Stomach smooth muscle (tissue), 2 donors: ENCODE measurements at regions not wholly inside any gene's neighbourhood (a gene's known extent, or its start where the extent isn't known, plus 50 kb on each side); places are given as distances from the start of the nearest gene placed in this dataset.
"Not testable (repeated sequence)": the region's sequence is repeated elsewhere in the genome, so short reads cannot be mapped to it uniquely, and the experiment has no call there.

Source experiments
- H3K27ac ChIP-seq: one replicate; pipeline ENCODE4 v1.7.0; 2013; ENCODE audit warnings: mild to moderate bottlenecking, low read length, inconsistent platforms
- H3K27me3 ChIP-seq, 2 donors: one replicate each; pipeline ENCODE4 v1.7.0; 2013; ENCODE audit warnings: low read length in 2 of 2; ENCODE audit not compliant: insufficient read depth in 2 of 2, control insufficient read depth in 1 of 2
- H3K36me3 ChIP-seq, 2 donors: one replicate each; pipeline ENCODE4 v1.7.0; 2013; ENCODE audit warnings: low read length in 2 of 2; ENCODE audit not compliant: control insufficient read depth in 2 of 2, insufficient read depth in 2 of 2
- H3K4me1 ChIP-seq: one replicate; pipeline ENCODE4 v1.7.0; 2013; ENCODE audit warnings: low read length; ENCODE audit not compliant: control insufficient read depth, insufficient read depth
- H3K4me3 ChIP-seq, 2 donors: one replicate each; pipeline ENCODE4 v1.7.0; 2013; ENCODE audit warnings: low read length in 2 of 2
- H3K9ac ChIP-seq, 2 donors: one replicate each; pipeline ENCODE4 v1.7.0; 2013; ENCODE audit warnings: low read length in 2 of 2, mild to moderate bottlenecking in 1 of 2
- H3K9me3 ChIP-seq, 2 donors: one replicate each; pipeline ENCODE4 v1.7.0; 2013; ENCODE audit warnings: low read length in 2 of 2; ENCODE audit not compliant: control insufficient read depth in 2 of 2
- donor health status: healthy.
- donor health status: Pancreatic carcinoma.

DNA sequence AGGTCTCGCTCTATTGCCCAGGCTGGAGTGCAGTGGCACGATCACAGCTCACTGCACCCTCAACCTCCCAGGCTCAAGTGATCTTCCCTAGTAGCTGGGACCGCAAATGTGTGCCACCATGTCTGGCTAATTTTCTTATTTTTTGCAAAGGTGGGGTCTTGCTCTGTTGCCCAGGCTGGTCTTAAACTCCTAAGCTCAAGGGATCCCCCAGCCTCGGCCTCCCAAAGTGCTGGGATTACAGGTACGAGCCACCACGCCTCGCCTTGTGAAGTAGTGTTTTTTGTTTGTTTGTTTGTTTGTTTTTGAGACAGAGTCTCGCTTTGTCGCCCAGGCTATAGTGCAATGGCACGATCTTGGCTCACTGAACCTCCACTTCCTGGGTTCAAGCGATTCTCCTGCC is 125.5 kb downstream of the HAUS1 start:
- H3K4me1 ChIP-seq, H3K36me3 ChIP-seq, H3K9ac ChIP-seq, H3K27ac ChIP-seq, H3K9me3 ChIP-seq, H3K27me3 ChIP-seq, H3K4me3 ChIP-seq: not testable (repeated sequence)

DNA sequence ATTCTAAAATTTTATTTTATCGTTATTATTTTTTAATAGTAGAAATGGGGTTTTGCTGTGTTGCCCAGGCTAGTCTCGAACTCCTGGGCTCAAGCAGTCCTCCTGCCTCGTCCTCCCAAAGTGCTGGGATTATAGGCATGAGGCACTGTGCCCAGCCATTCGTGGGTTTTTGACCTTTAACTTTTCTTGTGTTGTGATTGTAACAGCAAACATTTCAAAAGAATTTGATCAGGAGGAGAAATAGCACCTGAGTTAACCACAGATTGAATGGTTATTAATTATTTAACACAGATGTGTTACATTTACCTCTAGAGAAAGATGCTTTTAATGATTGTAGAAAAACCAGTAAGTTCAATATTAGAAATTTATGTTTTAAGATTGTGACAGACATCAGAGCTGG is 132.0 kb downstream of the HAUS1 start:
- H3K36me3 ChIP-seq, result peaks cover 0 to 3% of the 10 kb centered on the region in 2 donors
- H3K27me3 ChIP-seq, result no peaks in the 10 kb centered on the region
- H3K4me1 ChIP-seq, result no peaks in the 10 kb centered on the region
- H3K9me3 ChIP-seq, result no peaks in the 10 kb centered on the region
- H3K4me3 ChIP-seq, result no peak overlapping the region
- no peak overlapping the region for H3K9ac ChIP-seq
- H3K27ac ChIP-seq, result no peak overlapping the region

DNA sequence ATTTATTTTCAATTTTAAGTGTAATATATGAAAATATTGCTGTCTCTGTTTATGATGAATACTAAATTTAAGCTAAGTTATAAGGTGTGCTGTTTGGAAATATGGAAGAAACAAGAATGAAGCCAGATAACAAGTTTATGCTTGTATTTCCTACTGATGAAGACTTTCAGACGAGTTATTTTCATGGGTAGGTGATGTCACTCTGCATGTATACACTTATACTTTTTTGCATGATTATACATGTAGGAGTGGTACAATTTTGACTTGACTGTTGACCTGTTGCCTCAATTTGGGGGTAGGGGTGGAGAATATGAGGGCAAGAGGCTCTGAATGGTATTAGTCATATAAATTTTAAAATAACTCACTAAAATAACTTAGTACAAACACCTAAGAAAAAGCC is 133.7 kb downstream of the HAUS1 start:
- Histone ChIP-seq H3K4me1 (no peaks in the 10 kb centered on the region), H3K27ac (no peak overlapping the region), H3K27me3 (no peaks in the 10 kb centered on the region), H3K4me3 (no peak overlapping the region), H3K9ac (no peak overlapping the region), H3K9me3 (no peaks in the 10 kb centered on the region), H3K36me3 (peaks cover 0 to 3% of the 10 kb centered on the region in 2 donors)

DNA sequence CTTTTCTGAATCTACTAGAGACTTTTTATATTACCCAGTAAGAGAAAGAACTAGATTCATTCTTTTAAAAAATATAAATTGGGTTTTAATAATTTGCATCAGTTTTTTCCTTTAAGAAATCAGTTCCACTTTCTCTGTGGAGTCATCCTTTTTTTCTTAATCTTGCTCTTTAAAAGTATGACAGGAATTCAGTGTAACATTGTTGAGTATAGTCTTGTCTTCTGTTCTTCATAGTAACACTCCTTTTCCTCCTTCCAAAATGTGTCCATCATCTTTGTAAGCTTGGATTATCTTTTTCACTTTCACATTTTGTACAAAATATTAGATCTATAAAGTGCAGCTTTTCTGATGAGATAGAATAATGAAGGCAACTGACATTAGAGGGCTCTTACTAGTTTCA is 135.4 kb downstream of the HAUS1 start:
- no peaks in the 10 kb centered on the region for H3K4me1 ChIP-seq
- no peaks in the 10 kb centered on the region for H3K27me3 ChIP-seq
- H3K36me3 ChIP-seq, result peaks cover 0 to 3% of the 10 kb centered on the region in 2 donors
- no peak overlapping the region for H3K9ac ChIP-seq
- H3K4me3 ChIP-seq, result no peak overlapping the region
- no peaks in the 10 kb centered on the region for H3K9me3 ChIP-seq
- no peak overlapping the region for H3K27ac ChIP-seq

DNA sequence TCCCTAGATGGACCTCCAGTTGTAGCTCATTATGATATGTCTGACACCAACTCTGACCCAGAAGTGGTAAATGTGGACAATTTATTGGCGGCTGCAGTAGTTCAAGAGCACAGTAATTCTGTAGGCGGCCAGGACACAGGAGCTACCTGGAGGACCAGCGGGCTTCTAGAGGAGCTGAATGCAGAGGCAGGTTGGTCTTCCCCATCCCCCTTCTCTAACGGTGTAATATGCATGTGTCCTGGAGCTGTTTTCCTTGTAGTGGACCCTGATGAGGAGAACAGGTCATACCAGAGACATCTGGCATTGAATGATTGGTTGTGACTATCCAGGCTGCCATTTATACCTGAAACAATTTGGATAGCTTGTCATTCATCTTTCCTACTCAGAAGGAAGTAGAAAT is 135.8 kb downstream of the HAUS1 start:
- H3K4me3 ChIP-seq, result no peak overlapping the region
- no peak overlapping the region for H3K27ac ChIP-seq
- H3K9me3 ChIP-seq, result no peaks in the 10 kb centered on the region
- H3K4me1 ChIP-seq, result no peaks in the 10 kb centered on the region
- peaks cover 0 to 3% of the 10 kb centered on the region in 2 donors for H3K36me3 ChIP-seq
- H3K9ac ChIP-seq, result no peak overlapping the region
- no peaks in the 10 kb centered on the region for H3K27me3 ChIP-seq

DNA sequence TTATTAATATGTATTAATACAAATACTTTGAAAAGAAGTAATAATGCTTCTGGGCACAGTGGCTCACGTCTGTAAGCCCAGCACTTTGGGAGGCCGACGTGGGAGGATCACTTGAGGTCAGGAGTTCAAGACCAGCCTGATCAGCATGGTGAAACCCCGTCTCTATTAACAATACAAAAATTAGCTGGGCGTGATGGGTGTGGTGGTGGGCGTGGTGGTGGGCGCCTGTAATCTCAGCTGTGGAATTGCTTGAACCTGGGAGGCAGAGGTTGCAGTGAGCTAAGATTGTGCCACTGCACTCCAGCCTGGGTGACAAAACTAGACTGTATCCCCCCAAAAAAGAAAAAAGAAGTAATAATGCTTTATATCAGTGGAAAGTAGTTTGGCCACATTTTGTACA is 137.2 kb downstream of the HAUS1 start:
- H3K4me1 ChIP-seq, H3K27me3 ChIP-seq, H3K9me3 ChIP-seq, H3K27ac ChIP-seq, H3K4me3 ChIP-seq, H3K9ac ChIP-seq, H3K36me3 ChIP-seq: not testable (repeated sequence)

DNA sequence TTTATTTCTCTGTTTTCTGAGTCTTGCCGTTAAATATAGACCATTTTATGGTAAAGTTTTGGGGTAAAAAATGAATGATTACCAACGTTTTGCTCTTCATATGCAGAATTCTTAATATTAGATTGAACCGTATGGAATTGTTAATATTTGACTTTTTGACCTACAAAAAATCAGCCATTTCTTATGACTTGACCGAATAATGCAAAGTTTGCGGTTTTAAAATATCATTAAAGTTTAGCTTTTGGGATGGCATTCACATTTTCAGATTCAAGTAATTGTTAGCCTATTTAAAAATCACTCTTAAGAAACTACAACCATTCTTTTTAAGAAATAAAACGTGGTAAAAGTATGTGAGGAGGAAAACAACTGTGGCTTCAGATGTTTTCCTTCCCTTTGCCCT is 138.0 kb downstream of the HAUS1 start:
- no peak overlapping the region for H3K4me3 ChIP-seq
- H3K4me1 ChIP-seq, result no peaks in the 10 kb centered on the region
- no peak overlapping the region for H3K27ac ChIP-seq

DNA sequence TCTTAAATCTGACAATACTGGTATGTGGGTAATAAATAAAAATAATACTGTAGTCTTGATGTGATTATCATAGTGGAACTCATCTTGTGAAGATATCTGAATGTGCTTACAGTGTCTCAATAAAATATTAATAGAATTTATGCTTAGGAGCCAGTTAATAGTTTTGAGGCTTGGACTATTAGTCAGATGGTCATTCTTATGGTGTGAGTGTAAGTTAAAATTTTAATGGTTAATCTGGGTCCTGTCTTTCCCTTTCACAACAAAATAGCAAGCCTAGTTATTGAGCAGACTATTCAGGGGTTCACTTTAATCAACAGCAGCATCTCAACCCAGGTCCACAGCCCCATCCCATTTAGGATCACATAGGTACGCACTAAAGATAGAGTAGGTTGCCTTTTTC is 138.9 kb downstream of the HAUS1 start:
- no peaks in the 10 kb centered on the region for H3K9me3 ChIP-seq
- no peak overlapping the region for H3K4me3 ChIP-seq
- peaks cover 0 to 3% of the 10 kb centered on the region in 2 donors for H3K36me3 ChIP-seq
- H3K9ac ChIP-seq, result no peak overlapping the region
- no peaks in the 10 kb centered on the region for H3K4me1 ChIP-seq
- no peaks in the 10 kb centered on the region for H3K27me3 ChIP-seq
- H3K27ac ChIP-seq, result no peak overlapping the region

More for the DNA sequence above, 138.0 kb downstream of the HAUS1 start:
- Histone ChIP-seq H3K36me3 (peaks cover 0 to 3% of the 10 kb centered on the region in 2 donors), H3K9ac (no peak overlapping the region), H3K27me3 (no peaks in the 10 kb centered on the region), H3K9me3 (no peaks in the 10 kb centered on the region)

DNA sequence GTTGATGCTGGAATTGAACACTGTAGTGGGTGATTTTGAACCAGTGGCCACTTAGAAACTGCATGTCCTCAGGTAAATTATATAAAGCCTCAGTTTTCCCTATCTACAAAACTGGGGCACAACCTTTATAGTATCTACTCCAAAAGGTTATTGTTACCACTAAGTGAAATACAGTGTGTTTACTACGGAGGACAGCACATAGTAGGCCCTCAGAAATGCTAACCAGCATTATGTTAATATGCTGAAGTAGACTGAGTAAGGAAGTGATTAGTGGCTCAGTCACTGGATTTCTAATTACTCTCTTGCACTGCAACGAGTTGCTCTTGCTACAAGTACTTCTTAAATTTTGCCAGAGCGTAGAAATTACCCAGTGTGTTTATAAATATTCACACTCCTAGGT is 139.5 kb downstream of the HAUS1 start:
- H3K9ac ChIP-seq, result no peak overlapping the region
- no peak overlapping the region for H3K27ac ChIP-seq
- H3K36me3 ChIP-seq, result peaks cover 0 to 3% of the 10 kb centered on the region in 2 donors
- H3K4me1 ChIP-seq, result no peaks in the 10 kb centered on the region
- H3K9me3 ChIP-seq, result no peaks in the 10 kb centered on the region
- H3K4me3 ChIP-seq, result no peak overlapping the region
- H3K27me3 ChIP-seq, result no peaks in the 10 kb centered on the region

DNA sequence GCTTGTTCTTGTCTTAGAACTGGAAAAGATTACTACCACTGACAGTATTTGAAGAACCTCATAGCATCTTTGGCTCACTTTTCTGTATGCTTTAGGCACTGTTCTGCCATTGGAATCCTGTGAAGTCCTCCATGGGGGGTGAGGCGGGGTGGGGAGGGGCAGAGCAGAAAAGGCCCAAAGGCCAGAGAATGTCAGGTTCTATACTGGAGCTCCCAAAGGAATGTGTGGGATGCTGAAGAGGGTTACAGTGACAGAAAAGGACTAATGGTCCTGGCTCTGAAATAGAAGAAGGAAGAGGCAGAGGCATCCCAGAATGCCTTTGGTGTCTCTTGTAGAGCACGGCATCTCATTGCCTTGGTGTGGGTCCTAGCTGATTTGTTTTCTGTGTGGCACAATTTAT is 141.9 kb downstream of the HAUS1 start:
- Histone ChIP-seq H3K9me3 (no peaks in the 10 kb centered on the region), H3K9ac (no peak overlapping the region), H3K4me1 (peaks cover 4% of the 10 kb centered on the region), H3K27me3 (no peaks in the 10 kb centered on the region), H3K36me3 (no peaks in the 10 kb centered on the region), H3K4me3 (no peak overlapping the region), H3K27ac (no peak overlapping the region)

DNA sequence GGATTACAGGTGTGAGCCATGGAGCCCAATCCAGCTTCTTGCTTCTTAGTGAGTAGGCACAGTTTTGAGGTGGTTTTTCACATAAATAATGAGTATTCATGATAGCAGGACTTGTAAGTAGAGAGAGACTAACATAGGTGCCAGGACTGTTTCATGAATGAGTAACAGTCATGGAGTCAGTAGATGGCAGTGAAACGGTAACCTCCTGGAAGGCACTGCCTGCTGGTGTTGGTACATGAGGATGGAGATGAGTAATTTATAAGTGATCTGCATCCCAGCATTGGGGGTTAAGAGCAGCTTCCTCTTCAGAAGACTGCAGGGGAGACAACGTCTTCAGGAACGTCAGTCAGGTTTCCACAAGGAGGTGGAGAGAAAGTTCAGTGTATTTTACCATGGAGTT is 143.8 kb downstream of the HAUS1 start:
- Histone ChIP-seq H3K4me1 (peaks cover 4% of the 10 kb centered on the region), H3K27me3 (no peaks in the 10 kb centered on the region), H3K9ac (no peak overlapping the region), H3K36me3 (no peaks in the 10 kb centered on the region), H3K27ac (no peak overlapping the region), H3K4me3 (no peak overlapping the region), H3K9me3 (no peaks in the 10 kb centered on the region)
